A673 (cell line): ENCODE measurements at regions not wholly inside any gene's neighbourhood (a gene's known extent, or its start where the extent isn't known, plus 50 kb on each side); places are given as distances from the start of the nearest gene placed in this dataset.
"Not testable (repeated sequence)": the region's sequence is repeated elsewhere in the genome, so short reads cannot be mapped to it uniquely, and the experiment has no call there.

Source experiments
- BruUV-seq: library from RNA; stranded (reverse); fragments of 400-500 nt; replicated peaks from 2 replicates; lab custom pipeline; 2021; lab: Mats Ljungman, UMichigan
- CTCF ChIA-PET: fragments of 300-600 bp; sonication (Branson Sonifier 250); formaldehyde crosslinking; loops from one replicate; lab custom pipeline; 2022; ENCODE audit warnings: antibody characterized with exemption; lab: Charles Lee
- POLR2A ChIA-PET: fragments of 300-600 bp; sonication (Branson Sonifier 250); formaldehyde crosslinking; loops from one replicate; lab custom pipeline; 2022; ENCODE audit warnings: antibody characterized with exemption; ENCODE audit not compliant: low non-redundant PET; lab: Charles Lee
- DNase-seq: peaks from one replicate; pipeline ENCODE4 v3.0.0-alpha.2; 2015; ENCODE audit warnings: low spot score
- H3K27ac ChIP-seq: fragments of 200-600 bp; sonication (generic); 2 replicates; pipeline ENCODE4 v1.5.1; 2016; ENCODE audit warnings: mixed run types, low read depth, mild to moderate bottlenecking, mixed read lengths, antibody characterized with exemption, low read length; ENCODE audit not compliant: poor library complexity, severe bottlenecking
- H3K27me3 ChIP-seq: fragments of 200-600 bp; sonication (generic); replicated peaks from 2 replicates; pipeline ENCODE4 v1.6.1; 2017; ENCODE audit warnings: mixed run types, low read depth, mild to moderate bottlenecking, mixed read lengths, antibody characterized with exemption, low read length; ENCODE audit not compliant: insufficient read depth, poor library complexity
- H3K36me3 ChIP-seq: fragments of 200-600 bp; sonication (generic); 2 replicates; pipeline ENCODE4 v1.6.1; 2016; ENCODE audit warnings: mixed run types, mild to moderate bottlenecking, mixed read lengths, antibody characterized with exemption, low read length; ENCODE audit not compliant: insufficient read depth, poor library complexity, severe bottlenecking
- H3K4me1 ChIP-seq: fragments of 200-600 bp; sonication (generic); 2 replicates; pipeline ENCODE4 v1.6.1; 2017; ENCODE audit warnings: mixed run types, mild to moderate bottlenecking, mixed read lengths, antibody characterized with exemption, low read length; ENCODE audit not compliant: insufficient read depth, poor library complexity, severe bottlenecking
- H3K4me3 ChIP-seq: fragments of 200-600 bp; sonication (generic); 2 replicates; pipeline ENCODE4 v1.5.1; 2016; ENCODE audit warnings: low read depth, mixed run types, mild to moderate bottlenecking, mixed read lengths, low read length; ENCODE audit not compliant: poor library complexity, severe bottlenecking
- H3K9me3 ChIP-seq: fragments of 200-600 bp; sonication (generic); 2 replicates; pipeline ENCODE4 v1.6.1; 2016; ENCODE audit warnings: mixed run types, low read depth, mild to moderate bottlenecking, mixed read lengths, antibody characterized with exemption, low read length; ENCODE audit not compliant: poor library complexity, severe bottlenecking
- CTCF ChIP-seq: fragments of 300-800, 200-600 bp; sonication (generic); conservative IDR thresholded peaks from 2 replicates; pipeline ENCODE4 v1.5.1; 2017; ENCODE audit warnings: low read depth, mild to moderate bottlenecking, antibody characterized with exemption, low read length, moderate library complexity, mixed read lengths
- EZH2 ChIP-seq: fragments of 200-600 bp; sonication (generic); IDR thresholded peaks from 2 replicates; pipeline ENCODE4 v1.6.1; 2017; ENCODE audit warnings: borderline replicate concordance, low read depth, mild to moderate bottlenecking, mixed read lengths, antibody characterized with exemption, low read length; ENCODE audit not compliant: poor library complexity, severe bottlenecking
- intact Hi-C: fragments of 100-400 bp; cut with micrococcal nuclease; formaldehyde crosslinking; loops from one replicate; pipeline ENCODE4 v1.10.0; 2022; ENCODE audit not compliant: unreplicated experiment

GRCh38 chr16:6726621-6727020 is 606.0 kb upstream of the RBFOX1 start:
- TF ChIP-seq EZH2 (no peak), CTCF (no peak)
- H3K36me3 ChIP-seq: no peaks in the 10 kb centered on the region
- no TSS peak for BruUV-seq
- H3K4me3 ChIP-seq: no peak overlapping the region
- H3K27ac ChIP-seq: no peak overlapping the region
- ChIA-PET POLR2A (no interaction called here), CTCF (no interaction called here)
- no peaks in the 10 kb centered on the region for H3K9me3 ChIP-seq
- no peaks in the 10 kb centered on the region for H3K4me1 ChIP-seq
- no peak for DNase-seq
- intact Hi-C loops: no loop called here
- H3K27me3 ChIP-seq: no peaks in the 10 kb centered on the region

DNA sequence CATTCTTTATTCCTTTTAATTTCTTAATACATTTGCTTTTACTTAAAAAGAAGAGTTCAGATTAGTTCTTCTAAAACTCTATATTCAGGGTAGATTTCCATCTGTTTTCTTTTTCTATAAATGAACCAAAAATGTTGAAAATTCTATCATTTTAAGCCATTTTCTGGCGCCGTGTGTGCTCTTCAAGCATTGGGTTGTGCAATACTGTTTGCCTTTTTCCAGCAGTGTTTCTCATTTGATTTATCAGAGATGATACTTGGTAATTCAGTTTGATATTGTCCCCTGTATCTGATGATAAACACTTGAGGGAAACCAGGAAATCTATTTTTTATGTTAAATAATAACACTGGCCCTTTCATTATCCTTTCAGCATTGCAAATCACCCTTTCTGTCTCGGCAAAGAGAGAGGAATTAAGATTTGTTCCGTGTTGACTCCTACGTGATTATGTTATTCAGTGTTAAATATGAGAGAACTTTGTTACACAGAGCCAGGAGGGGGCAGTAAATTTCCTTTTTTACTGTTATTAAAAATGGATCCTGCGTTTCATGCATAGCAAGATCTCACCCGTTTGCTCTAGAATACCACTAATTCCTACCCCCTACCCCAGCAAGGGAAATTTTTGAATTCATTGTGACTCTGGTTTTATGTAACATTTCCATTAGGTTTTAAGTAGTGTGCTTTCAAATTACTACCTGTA is 606.9 kb upstream of the RBFOX1 start:
- ChIA-PET POLR2A (no interaction called here), CTCF (no interaction called here)
- Histone ChIP-seq H3K36me3 (no peaks in the 10 kb centered on the region), H3K4me3 (no peak overlapping the region), H3K9me3 (no peaks in the 10 kb centered on the region), H3K4me1 (no peaks in the 10 kb centered on the region), H3K27ac (no peak overlapping the region), H3K27me3 (no peaks in the 10 kb centered on the region)
- TF ChIP-seq EZH2 (no peak), CTCF (peak; percentile 37; the same call in 1 of the 2 replicates)
- no TSS peak for BruUV-seq
- DNase-seq: peak; percentile 15
- intact Hi-C loops: no loop called here

DNA sequence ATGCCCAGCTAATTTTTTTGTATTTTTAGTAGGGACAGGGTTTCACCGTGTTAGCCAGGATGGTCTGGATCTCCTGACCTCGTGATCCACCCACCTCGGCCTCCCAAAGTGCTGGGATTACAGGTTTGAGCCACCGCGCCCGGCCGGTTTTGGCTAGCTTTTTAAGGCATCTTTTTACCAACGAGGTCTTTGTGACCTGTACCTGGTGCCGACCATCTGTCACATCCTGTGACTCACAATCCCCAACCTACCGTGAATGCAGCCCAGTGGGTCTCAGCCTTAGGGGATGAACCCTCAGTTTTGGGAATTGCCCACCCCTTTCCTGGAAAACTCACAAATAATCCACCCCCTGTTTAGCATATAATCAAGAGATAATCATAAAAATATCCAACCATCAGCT is 607.4 kb upstream of the RBFOX1 start:
- CTCF ChIA-PET, intact Hi-C loops, DNase-seq, H3K27ac ChIP-seq, H3K27me3 ChIP-seq, H3K4me1 ChIP-seq, H3K9me3 ChIP-seq, BruUV-seq, H3K4me3 ChIP-seq, POLR2A ChIA-PET, H3K36me3 ChIP-seq: not testable (repeated sequence)

DNA sequence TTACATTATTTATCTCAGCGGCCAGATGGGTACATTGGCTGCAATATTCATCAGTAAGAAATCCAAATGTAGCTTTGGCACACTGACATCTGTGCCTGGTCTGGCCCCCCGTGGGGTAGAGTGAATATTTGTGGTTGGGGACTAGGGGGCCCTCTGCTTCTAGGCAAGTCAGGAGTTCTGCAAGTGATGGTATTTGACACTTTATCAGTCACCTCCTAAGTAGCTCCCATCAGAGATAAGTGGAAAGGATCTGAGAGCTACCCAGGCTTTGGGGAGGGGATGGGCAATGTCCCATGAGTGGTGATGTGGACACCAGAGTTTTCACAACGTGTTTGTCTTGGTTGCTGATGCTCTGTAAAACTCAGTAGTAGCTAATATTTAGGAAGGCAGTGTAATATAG is 609.9 kb upstream of the RBFOX1 start:
- no peak for TF ChIP-seq EZH2
- no peak for TF ChIP-seq CTCF
- H3K27ac ChIP-seq: no peak overlapping the region
- H3K4me3 ChIP-seq: no peak overlapping the region
- POLR2A ChIA-PET: no interaction called here
- H3K36me3 ChIP-seq: no peaks in the 10 kb centered on the region
- no peaks in the 10 kb centered on the region for H3K9me3 ChIP-seq
- DNase-seq: no peak
- no peaks in the 10 kb centered on the region for H3K27me3 ChIP-seq
- intact Hi-C loops: no loop called here
- CTCF ChIA-PET: no interaction called here
- no peaks in the 10 kb centered on the region for H3K4me1 ChIP-seq
- no TSS peak for BruUV-seq
